Choroid plexus epithelial cell (primary cell): ENCODE measurements at regions not wholly inside any gene's neighbourhood (a gene's known extent, or its start where the extent isn't known, plus 50 kb on each side); places are given as distances from the start of the nearest gene placed in this dataset.

ENCODE experiments used
- DNase-seq: peaks from one replicate; pipeline ENCODE4 v3.0.0-alpha.2; 2010; ENCODE audit warnings: low read depth
- H3K4me3 ChIP-seq: 2 replicates; pipeline ENCODE4 v1.5.1; 2011; ENCODE audit warnings: low read depth, mild to moderate bottlenecking, control low read depth, low read length, moderate library complexity
- TF ChIP-seq, protein P1 (sequence below): conservative IDR thresholded peaks from 2 replicates; pipeline ENCODE4 v1.5.1; 2011; ENCODE audit warnings: low read depth, mild to moderate bottlenecking, control low read depth, inconsistent platforms, low read length, moderate library complexity

DNA sequence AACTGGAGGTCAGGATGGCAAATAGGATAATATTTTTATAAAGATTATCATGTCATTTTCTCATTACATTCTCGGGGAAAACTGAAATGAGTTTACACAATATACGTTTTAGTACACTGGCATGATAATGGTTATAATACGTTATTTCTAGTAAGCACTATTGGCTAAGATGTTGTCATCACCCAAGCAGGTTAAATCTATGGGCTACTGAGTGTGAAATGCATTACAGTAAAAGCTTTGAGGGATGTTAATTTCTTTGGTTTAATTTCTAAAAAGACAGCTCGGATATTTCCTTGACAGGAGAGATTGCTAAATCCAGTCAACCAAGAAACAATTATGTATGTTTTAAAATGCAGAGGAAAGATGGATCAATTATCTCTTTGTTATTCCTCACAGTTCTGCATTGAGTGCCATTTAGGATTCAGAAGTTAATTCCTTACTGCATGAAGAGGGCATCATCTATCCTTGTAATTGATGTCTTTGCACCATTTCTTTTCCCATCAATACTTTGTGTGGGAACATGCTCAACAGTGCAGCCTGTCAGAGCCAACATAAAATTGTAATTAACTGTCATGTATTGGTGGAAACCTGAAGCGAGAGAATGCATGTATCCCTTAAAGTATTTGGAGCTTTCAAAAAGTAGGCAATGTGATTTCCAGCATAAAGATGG, 222.4 kb upstream of the ZP4 start:
- H3K4me3 ChIP-seq, result no peak overlapping the region
- TF ChIP-seq, protein P1, sequence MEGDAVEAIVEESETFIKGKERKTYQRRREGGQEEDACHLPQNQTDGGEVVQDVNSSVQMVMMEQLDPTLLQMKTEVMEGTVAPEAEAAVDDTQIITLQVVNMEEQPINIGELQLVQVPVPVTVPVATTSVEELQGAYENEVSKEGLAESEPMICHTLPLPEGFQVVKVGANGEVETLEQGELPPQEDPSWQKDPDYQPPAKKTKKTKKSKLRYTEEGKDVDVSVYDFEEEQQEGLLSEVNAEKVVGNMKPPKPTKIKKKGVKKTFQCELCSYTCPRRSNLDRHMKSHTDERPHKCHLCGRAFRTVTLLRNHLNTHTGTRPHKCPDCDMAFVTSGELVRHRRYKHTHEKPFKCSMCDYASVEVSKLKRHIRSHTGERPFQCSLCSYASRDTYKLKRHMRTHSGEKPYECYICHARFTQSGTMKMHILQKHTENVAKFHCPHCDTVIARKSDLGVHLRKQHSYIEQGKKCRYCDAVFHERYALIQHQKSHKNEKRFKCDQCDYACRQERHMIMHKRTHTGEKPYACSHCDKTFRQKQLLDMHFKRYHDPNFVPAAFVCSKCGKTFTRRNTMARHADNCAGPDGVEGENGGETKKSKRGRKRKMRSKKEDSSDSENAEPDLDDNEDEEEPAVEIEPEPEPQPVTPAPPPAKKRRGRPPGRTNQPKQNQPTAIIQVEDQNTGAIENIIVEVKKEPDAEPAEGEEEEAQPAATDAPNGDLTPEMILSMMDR, result no peak
- DNase-seq, result no peak

DNA sequence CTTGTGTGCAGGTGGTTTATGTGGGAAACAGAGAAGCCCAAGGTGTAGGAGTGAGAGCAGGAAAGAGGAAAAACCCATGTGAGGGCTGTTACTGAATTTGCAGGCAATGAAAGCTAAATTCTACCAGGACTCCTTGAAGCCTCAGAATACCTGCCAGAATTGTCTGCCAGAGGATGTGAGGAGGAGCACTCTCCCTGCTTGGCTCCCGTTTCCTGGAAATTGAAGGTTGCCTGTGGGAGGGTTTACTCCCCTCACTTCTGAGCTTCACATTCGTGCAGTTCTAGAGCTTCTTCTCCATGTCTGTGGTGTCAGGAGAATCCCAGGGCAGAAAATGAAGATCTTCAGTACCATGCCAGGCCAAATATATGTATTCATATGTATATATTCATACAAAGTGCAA, 220.8 kb upstream of the ZP4 start:
- TF ChIP-seq, protein P1, result no peak
- H3K4me3 ChIP-seq, result no peak overlapping the region
- no peak for DNase-seq

DNA sequence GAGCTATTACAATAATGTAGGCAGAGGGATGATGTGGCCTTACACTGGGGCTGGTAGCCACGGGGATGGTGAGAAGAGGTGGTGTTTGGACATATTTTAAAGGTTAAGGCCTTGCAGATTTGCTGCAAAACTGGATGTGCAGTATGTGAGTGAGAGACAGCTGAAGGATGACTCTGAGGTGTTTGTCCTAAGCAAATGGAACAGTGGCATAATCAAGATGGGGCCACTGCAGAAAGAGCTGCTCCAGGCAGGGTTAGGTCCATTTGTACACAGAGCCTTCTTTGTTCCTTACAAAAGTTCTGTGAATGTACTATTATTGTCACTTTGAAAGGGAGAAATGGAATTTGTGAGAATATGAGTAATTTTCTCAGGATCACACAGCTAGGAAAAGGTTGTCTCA, 220.4 kb upstream of the ZP4 start:
- H3K4me3 ChIP-seq, result no peak overlapping the region
- DNase-seq, result no peak
- TF ChIP-seq, protein P1, result no peak

DNA sequence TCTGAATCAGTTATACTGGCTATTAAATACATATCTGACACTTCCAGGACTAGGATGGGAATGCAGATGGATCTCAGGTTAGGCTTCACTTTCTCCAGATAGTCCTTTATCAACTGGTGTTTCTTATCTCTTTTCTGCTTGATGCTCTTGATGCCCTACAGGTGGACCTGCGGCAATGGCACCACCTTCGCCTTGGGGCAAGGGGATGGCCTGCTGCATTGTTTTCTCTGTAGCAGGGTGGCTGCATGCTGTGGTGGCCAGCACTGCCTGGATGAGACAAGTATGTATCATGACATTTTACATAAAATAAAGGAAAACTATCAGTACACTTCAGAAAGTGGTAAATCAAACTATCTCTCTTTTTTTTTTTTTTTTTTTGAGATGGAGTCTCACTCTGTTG, 217.7 kb upstream of the ZP4 start:
- no peak for DNase-seq
- TF ChIP-seq, protein P1, result no peak
- no peak overlapping the region for H3K4me3 ChIP-seq

DNA sequence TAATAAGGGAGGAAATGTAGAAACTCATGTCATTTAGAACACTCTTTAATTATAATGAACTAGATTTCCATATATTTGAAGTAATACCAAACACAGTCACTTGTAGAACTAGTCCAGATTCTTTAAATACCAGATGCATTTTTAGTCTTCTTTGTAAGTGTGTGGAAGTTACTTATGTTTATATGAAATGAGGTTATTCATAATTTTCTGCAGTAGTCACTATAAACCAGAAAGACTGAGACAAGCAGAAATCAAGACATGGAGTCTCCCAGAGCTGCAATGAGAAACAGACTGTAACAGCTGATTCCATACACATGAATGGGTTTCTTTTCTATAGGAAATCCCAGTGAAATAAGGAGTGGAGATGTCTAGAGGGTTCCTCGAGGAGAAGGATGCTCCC, 216.6 kb upstream of the ZP4 start:
- no peak for DNase-seq
- TF ChIP-seq, protein P1, result no peak
- no peak overlapping the region for H3K4me3 ChIP-seq

DNA sequence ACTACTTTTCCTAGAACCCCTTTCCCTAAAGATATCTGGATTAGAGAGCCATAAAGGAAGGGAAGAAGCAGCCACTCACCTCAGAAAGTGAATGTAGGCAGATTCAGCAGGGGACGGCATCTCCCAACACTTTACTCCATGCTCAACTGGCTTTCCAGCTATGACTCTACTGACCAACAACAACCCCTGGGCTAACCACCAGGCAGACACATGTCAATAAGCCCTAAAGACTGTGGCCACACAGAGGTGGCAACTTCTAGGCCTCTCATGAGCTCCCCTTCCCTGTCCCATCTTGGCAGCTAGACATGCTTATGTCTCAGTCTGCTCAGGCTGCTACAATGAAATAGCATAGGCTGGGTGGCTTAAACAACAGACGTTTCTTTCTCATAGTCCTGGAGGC, 214.0 kb upstream of the ZP4 start:
- no peak for DNase-seq
- TF ChIP-seq, protein P1, result no peak
- no peak overlapping the region for H3K4me3 ChIP-seq

DNA sequence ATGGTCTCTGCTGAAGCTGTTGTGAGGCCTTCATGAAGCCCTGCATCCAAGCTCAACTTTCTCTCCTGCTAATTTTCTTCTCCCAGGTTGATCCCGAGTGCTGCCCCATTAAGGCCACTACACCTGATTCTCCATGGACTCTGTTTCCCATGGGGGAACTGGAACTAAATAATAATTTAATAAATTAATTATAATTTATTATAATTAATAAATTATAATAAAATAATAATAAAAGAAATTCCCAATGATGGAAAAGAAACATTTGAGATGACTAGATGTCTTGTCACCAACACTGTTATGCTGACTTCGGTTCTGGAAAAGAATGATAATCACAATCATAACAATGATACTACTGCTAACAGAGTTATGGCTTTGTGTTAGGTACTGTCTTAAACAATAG, 211.2 kb upstream of the ZP4 start:
- DNase-seq, result no peak
- TF ChIP-seq, protein P1, result no peak
- no peak overlapping the region for H3K4me3 ChIP-seq
